ENCODE measurements at regions not wholly inside any gene's neighbourhood (a gene's known extent, or its start where the extent isn't known, plus 50 kb on each side); places are given as distances from the start of the nearest gene placed in this dataset.

- no peaks in the 10 kb centered on the region for H3K79me1 ChIP-seq (replicated peaks; ENCODE audit: low read length, poor library complexity, severe bottlenecking)
- no peaks in the 10 kb centered on the region for H3K9me3 ChIP-seq (ENCODE audit: control insufficient read depth, low read length)
- no peak overlapping the region for H2BK5ac ChIP-seq (ENCODE audit: low read depth, low read length, poor library complexity, severe bottlenecking)
- no peak overlapping the region for H2BK120ac ChIP-seq (ENCODE audit: low read depth, low read length)
- no peak overlapping the region for H4K8ac ChIP-seq (ENCODE audit: low read length)
- H3K9ac ChIP-seq (ENCODE audit: low read length) = peak overlapping the region; percentile 34
- no peak overlapping the region for H3K14ac ChIP-seq (ENCODE audit: low read length in 2 of 2)
- H3K27me3 ChIP-seq (ENCODE audit: control insufficient read depth in 1 of 2, insufficient read depth in 1 of 2, low read length in 2 of 2) = no peaks in the 10 kb centered on the region
- H3K4me3 ChIP-seq (ENCODE audit: insufficient read depth in 1 of 2, low read depth in 1 of 2, low read length in 2 of 2) = no peak overlapping the region
- H2BK12ac ChIP-seq (ENCODE audit: low read length in 2 of 2) = no peak overlapping the region
- no CpG with 5 or more reads among the region's 1 CpG for WGBS
- H3K4me2 ChIP-seq (ENCODE audit: low read length, poor library complexity, severe bottlenecking) = no peak overlapping the region
- no peaks in the 10 kb centered on the region for H3K4me1 ChIP-seq (ENCODE audit: control insufficient read depth, insufficient read depth, low read depth, low read length)
- no peaks in the 10 kb centered on the region for H3K36me3 ChIP-seq (ENCODE audit: control insufficient read depth in 1 of 2, insufficient read depth in 2 of 2, low read depth in 1 of 2, low read length in 2 of 2)
- no peak overlapping the region for H3K4ac ChIP-seq (ENCODE audit: low read depth in 1 of 2, low read length in 2 of 2)
- H4K91ac ChIP-seq (ENCODE audit: low read length) = no peak overlapping the region
- no peak overlapping the region for H2BK15ac ChIP-seq (ENCODE audit: low read depth, poor library complexity, severe bottlenecking)
- no peak overlapping the region for H3K18ac ChIP-seq (ENCODE audit: low read depth in 1 of 2, low read length in 2 of 2)
- no peak for DNase-seq
- no peak overlapping the region for H3K23ac ChIP-seq (ENCODE audit: low read length in 2 of 2)
- H2AK5ac ChIP-seq (ENCODE audit: low read length, severe bottlenecking) = no peak overlapping the region
- no peak overlapping the region for H2AFZ ChIP-seq (ENCODE audit: low read depth, low read length)
- no peak overlapping the region for H3K27ac ChIP-seq (ENCODE audit: low read length, poor library complexity, severe bottlenecking)
Observed at GRCh38 chr4:32858361-32858760, 2138.2 kb downstream of the PCDH7 start.

- no peak overlapping the region for H3K23ac ChIP-seq (ENCODE audit: low read length in 2 of 2)
- H3K4ac ChIP-seq (ENCODE audit: low read depth in 1 of 2, low read length in 2 of 2) = no peak overlapping the region
- H2BK15ac ChIP-seq (ENCODE audit: low read depth, poor library complexity, severe bottlenecking) = no peak overlapping the region
- H2BK12ac ChIP-seq (ENCODE audit: low read length in 2 of 2) = no peak overlapping the region
- H2AFZ ChIP-seq (ENCODE audit: low read depth, low read length) = no peak overlapping the region
- no peaks in the 10 kb centered on the region for H3K79me1 ChIP-seq (replicated peaks; ENCODE audit: low read length, poor library complexity, severe bottlenecking)
- H3K18ac ChIP-seq (ENCODE audit: low read depth in 1 of 2, low read length in 2 of 2) = no peak overlapping the region
- H3K36me3 ChIP-seq (ENCODE audit: control insufficient read depth in 1 of 2, insufficient read depth in 2 of 2, low read depth in 1 of 2, low read length in 2 of 2) = no peaks in the 10 kb centered on the region
- no peaks in the 10 kb centered on the region for H3K4me1 ChIP-seq (ENCODE audit: control insufficient read depth, insufficient read depth, low read depth, low read length)
- no peak overlapping the region for H2BK120ac ChIP-seq (ENCODE audit: low read depth, low read length)
- H3K4me3 ChIP-seq (ENCODE audit: insufficient read depth in 1 of 2, low read depth in 1 of 2, low read length in 2 of 2) = no peak overlapping the region
- no peaks in the 10 kb centered on the region for H3K27me3 ChIP-seq (ENCODE audit: control insufficient read depth in 1 of 2, insufficient read depth in 1 of 2, low read length in 2 of 2)
- H3K9me3 ChIP-seq (ENCODE audit: control insufficient read depth, low read length) = no peaks in the 10 kb centered on the region
- no peak overlapping the region for H3K4me2 ChIP-seq (ENCODE audit: low read length, poor library complexity, severe bottlenecking)
- peak; percentile 64 for DNase-seq
- H2AK5ac ChIP-seq (ENCODE audit: low read length, severe bottlenecking) = no peak overlapping the region
- H4K91ac ChIP-seq (ENCODE audit: low read length) = no peak overlapping the region
- H3K9ac ChIP-seq (ENCODE audit: low read length) = peak overlapping the region; percentile 34
- H4K8ac ChIP-seq (ENCODE audit: low read length) = no peak overlapping the region
- WGBS = 69% methylated on average over 2 of the region's 2 CpGs
- H3K27ac ChIP-seq (ENCODE audit: low read length, poor library complexity, severe bottlenecking) = no peak overlapping the region
- no peak overlapping the region for H2BK5ac ChIP-seq (ENCODE audit: low read depth, low read length, poor library complexity, severe bottlenecking)
- no peak overlapping the region for H3K14ac ChIP-seq (ENCODE audit: low read length in 2 of 2)
Observed at GRCh38 chr4:32858971-32859370, 2138.8 kb downstream of the PCDH7 start.

- Histone ChIP-seq H4K91ac (ENCODE audit: low read length) (no peak overlapping the region), H3K9me3 (ENCODE audit: control insufficient read depth, low read length) (no peaks in the 10 kb centered on the region), H3K9ac (ENCODE audit: low read length) (no peak overlapping the region), H2BK120ac (ENCODE audit: low read depth, low read length) (no peak overlapping the region), H3K4me2 (ENCODE audit: low read length, poor library complexity, severe bottlenecking) (no peak overlapping the region), H3K4me1 (ENCODE audit: control insufficient read depth, insufficient read depth, low read depth, low read length) (no peaks in the 10 kb centered on the region), H3K27ac (ENCODE audit: low read length, poor library complexity, severe bottlenecking) (no peak overlapping the region), H4K8ac (ENCODE audit: low read length) (no peak overlapping the region), H2BK12ac (ENCODE audit: low read length in 2 of 2) (no peak overlapping the region), H2BK15ac (ENCODE audit: low read depth, poor library complexity, severe bottlenecking) (no peak overlapping the region), H2AFZ (ENCODE audit: low read depth, low read length) (no peak overlapping the region), H3K27me3 (ENCODE audit: control insufficient read depth in 1 of 2, insufficient read depth in 1 of 2, low read length in 2 of 2) (no peaks in the 10 kb centered on the region), H3K18ac (ENCODE audit: low read depth in 1 of 2, low read length in 2 of 2) (no peak overlapping the region), H3K36me3 (ENCODE audit: control insufficient read depth in 1 of 2, insufficient read depth in 2 of 2, low read depth in 1 of 2, low read length in 2 of 2) (no peaks in the 10 kb centered on the region), H3K4me3 (ENCODE audit: insufficient read depth in 1 of 2, low read depth in 1 of 2, low read length in 2 of 2) (no peak overlapping the region), H2AK5ac (ENCODE audit: low read length, severe bottlenecking) (no peak overlapping the region), H3K14ac (ENCODE audit: low read length in 2 of 2) (no peak overlapping the region), H3K4ac (ENCODE audit: low read depth in 1 of 2, low read length in 2 of 2) (no peak overlapping the region), H3K79me1 (replicated peaks; ENCODE audit: low read length, poor library complexity, severe bottlenecking) (no peaks in the 10 kb centered on the region), H3K23ac (ENCODE audit: low read length in 2 of 2) (no peak overlapping the region), H2BK5ac (ENCODE audit: low read depth, low read length, poor library complexity, severe bottlenecking) (no peak overlapping the region)
- DNase-seq = no peak
- 60% methylated on average over 2 of the region's 3 CpGs for WGBS
Observed at GRCh38 chr4:32864713-32865351, 2144.7 kb downstream of the PCDH7 start.

- Histone ChIP-seq H2AFZ (ENCODE audit: low read depth, low read length) (no peak overlapping the region), H2BK120ac (ENCODE audit: low read depth, low read length) (no peak overlapping the region), H3K79me1 (replicated peaks; ENCODE audit: low read length, poor library complexity, severe bottlenecking) (no peaks in the 10 kb centered on the region), H2BK12ac (ENCODE audit: low read length in 2 of 2) (no peak overlapping the region), H3K14ac (ENCODE audit: low read length in 2 of 2) (no peak overlapping the region), H3K4me2 (ENCODE audit: low read length, poor library complexity, severe bottlenecking) (no peak overlapping the region), H3K23ac (ENCODE audit: low read length in 2 of 2) (no peak overlapping the region), H4K91ac (ENCODE audit: low read length) (no peak overlapping the region), H2AK5ac (ENCODE audit: low read length, severe bottlenecking) (no peak overlapping the region), H3K18ac (ENCODE audit: low read depth in 1 of 2, low read length in 2 of 2) (no peak overlapping the region), H3K4me3 (ENCODE audit: insufficient read depth in 1 of 2, low read depth in 1 of 2, low read length in 2 of 2) (no peak overlapping the region), H3K9ac (ENCODE audit: low read length) (no peak overlapping the region), H3K27ac (ENCODE audit: low read length, poor library complexity, severe bottlenecking) (no peak overlapping the region), H2BK15ac (ENCODE audit: low read depth, poor library complexity, severe bottlenecking) (no peak overlapping the region), H3K27me3 (ENCODE audit: control insufficient read depth in 1 of 2, insufficient read depth in 1 of 2, low read length in 2 of 2) (no peaks in the 10 kb centered on the region), H4K8ac (ENCODE audit: low read length) (no peak overlapping the region), H2BK5ac (ENCODE audit: low read depth, low read length, poor library complexity, severe bottlenecking) (no peak overlapping the region), H3K4ac (ENCODE audit: low read depth in 1 of 2, low read length in 2 of 2) (no peak overlapping the region), H3K9me3 (ENCODE audit: control insufficient read depth, low read length) (no peaks in the 10 kb centered on the region), H3K36me3 (ENCODE audit: control insufficient read depth in 1 of 2, insufficient read depth in 2 of 2, low read depth in 1 of 2, low read length in 2 of 2) (no peaks in the 10 kb centered on the region), H3K4me1 (ENCODE audit: control insufficient read depth, insufficient read depth, low read depth, low read length) (no peaks in the 10 kb centered on the region)
- WGBS = 73% methylated on average over 4 of the region's 5 CpGs
- no peak for DNase-seq
Observed at GRCh38 chr4:32876546-32876945, 2156.4 kb downstream of the PCDH7 start.
